Left ventricle myocardium inferior (tissue), 1 donor: ENCODE measurements at regions not wholly inside any gene's neighbourhood (a gene's known extent, or its start where the extent isn't known, plus 50 kb on each side); places are given as distances from the start of the nearest gene placed in this dataset.

Source experiments
- DNase-seq: peaks from one replicate; pipeline ENCODE4 v3.0.0-alpha.2; 2020
- H3K27ac ChIP-seq: fragments of 200-600 bp; replicated peaks from 2 replicates; pipeline ENCODE4 v1.8.0; 2021
- H3K27me3 ChIP-seq: fragments of 200-600 bp; 2 replicates; pipeline ENCODE4 v1.8.0; 2021; ENCODE audit warnings: low read depth
- H3K36me3 ChIP-seq: fragments of 200-600 bp; 2 replicates; pipeline ENCODE4 v1.8.0; 2021
- H3K4me1 ChIP-seq: fragments of 200-600 bp; 2 replicates; pipeline ENCODE4 v1.8.0; 2021
- H3K4me3 ChIP-seq: fragments of 200-600 bp; 2 replicates; pipeline ENCODE4 v1.8.0; 2021; ENCODE audit warnings: mild to moderate bottlenecking, moderate library complexity
- H3K9me3 ChIP-seq: fragments of 200-600 bp; replicated peaks from 2 replicates; pipeline ENCODE4 v1.8.0; 2021
- CTCF ChIP-seq: fragments of 200-600 bp; IDR thresholded peaks from 2 replicates; pipeline ENCODE4 v1.8.0; 2021; ENCODE audit warnings: antibody characterized with exemption, mild to moderate bottlenecking, borderline replicate concordance
- intact Hi-C: fragments of 100-400 bp; cut with micrococcal nuclease; formaldehyde crosslinking; loops from one replicate; pipeline ENCODE4 v1.11.0; 2022
- donor health status: DM: no; HTN: yes; CAD: no; lungs with severe emphysema.

- intact Hi-C loops, result no loop called here
These were observed 183.9 kb upstream of the SCN7A start for GRCh38 chr2:166677996-166678395.

GRCh38 chr2:166676716-166677115 is 182.7 kb upstream of the SCN7A start:
- Histone ChIP-seq H3K4me3 (no peak overlapping the region), H3K27ac (no peak overlapping the region), H3K27me3 (no peaks in the 10 kb centered on the region), H3K36me3 (no peaks in the 10 kb centered on the region), H3K4me1 (peaks cover 13% of the 10 kb centered on the region), H3K9me3 (no peaks in the 10 kb centered on the region)
- no peak for DNase-seq
- TF ChIP-seq CTCF, result no peak
- intact Hi-C loops, result no loop called here

More at GRCh38 chr2:166677996-166678395, 183.9 kb upstream of the SCN7A start:
- H3K27me3 ChIP-seq, result no peaks in the 10 kb centered on the region
- no peak for TF ChIP-seq CTCF
- no peaks in the 10 kb centered on the region for H3K9me3 ChIP-seq
- H3K36me3 ChIP-seq, result no peaks in the 10 kb centered on the region
- DNase-seq, result no peak
- no peak overlapping the region for H3K27ac ChIP-seq
- no peak overlapping the region for H3K4me3 ChIP-seq
- peaks cover 13% of the 10 kb centered on the region for H3K4me1 ChIP-seq

GRCh38 chr2:166675553-166675952 is 181.5 kb upstream of the SCN7A start:
- TF ChIP-seq CTCF, result no peak
- H3K36me3 ChIP-seq, result no peaks in the 10 kb centered on the region

GRCh38 chr2:166673986-166674385 is 179.9 kb upstream of the SCN7A start:
- no peaks in the 10 kb centered on the region for H3K27me3 ChIP-seq
- H3K36me3 ChIP-seq, result no peaks in the 10 kb centered on the region
- no peak overlapping the region for H3K4me3 ChIP-seq
- no peak overlapping the region for H3K27ac ChIP-seq
- TF ChIP-seq CTCF, result no peak
- intact Hi-C loops, result no loop called here
- H3K4me1 ChIP-seq, result peaks cover 13% of the 10 kb centered on the region
- DNase-seq, result no peak
- H3K9me3 ChIP-seq, result no peaks in the 10 kb centered on the region

More at GRCh38 chr2:166675553-166675952, 181.5 kb upstream of the SCN7A start:
- peaks cover 13% of the 10 kb centered on the region for H3K4me1 ChIP-seq
- no peaks in the 10 kb centered on the region for H3K27me3 ChIP-seq
- H3K9me3 ChIP-seq, result no peaks in the 10 kb centered on the region
- DNase-seq, result no peak
- H3K27ac ChIP-seq, result no peak overlapping the region
- H3K4me3 ChIP-seq, result no peak overlapping the region
- intact Hi-C loops, result no loop called here

- no peak for TF ChIP-seq CTCF
These were observed 177.8 kb upstream of the SCN7A start for GRCh38 chr2:166671801-166672200.

GRCh38 chr2:166671235-166671634 is 177.2 kb upstream of the SCN7A start:
- no peaks in the 10 kb centered on the region for H3K27me3 ChIP-seq
- no peak overlapping the region for H3K27ac ChIP-seq
- H3K9me3 ChIP-seq, result no peaks in the 10 kb centered on the region
- no peaks in the 10 kb centered on the region for H3K36me3 ChIP-seq
- intact Hi-C loops, result no loop called here
- no peak for DNase-seq
- no peak for TF ChIP-seq CTCF
- H3K4me3 ChIP-seq, result no peak overlapping the region
- H3K4me1 ChIP-seq, result peaks cover 12% of the 10 kb centered on the region

More at GRCh38 chr2:166671801-166672200, 177.8 kb upstream of the SCN7A start:
- Histone ChIP-seq H3K27ac (no peak overlapping the region), H3K27me3 (no peaks in the 10 kb centered on the region), H3K4me1 (peaks cover 13% of the 10 kb centered on the region), H3K9me3 (no peaks in the 10 kb centered on the region), H3K4me3 (no peak overlapping the region), H3K36me3 (no peaks in the 10 kb centered on the region)
- intact Hi-C loops, result no loop called here
- DNase-seq, result no peak
